IPS DF 4.7 (cell line): ENCODE measurements at regions not wholly inside any gene's neighbourhood (a gene's known extent, or its start where the extent isn't known, plus 50 kb on each side); places are given as distances from the start of the nearest gene placed in this dataset.
"Not testable (repeated sequence)": the region's sequence is repeated elsewhere in the genome, so short reads cannot be mapped to it uniquely, and the experiment has no call there.

Experiments used
- DNase-seq: peaks from one replicate; pipeline ENCODE4 v3.0.0-alpha.2; 2013; ENCODE audit warnings: low spot score; ENCODE audit errors: extremely low read depth

DNA sequence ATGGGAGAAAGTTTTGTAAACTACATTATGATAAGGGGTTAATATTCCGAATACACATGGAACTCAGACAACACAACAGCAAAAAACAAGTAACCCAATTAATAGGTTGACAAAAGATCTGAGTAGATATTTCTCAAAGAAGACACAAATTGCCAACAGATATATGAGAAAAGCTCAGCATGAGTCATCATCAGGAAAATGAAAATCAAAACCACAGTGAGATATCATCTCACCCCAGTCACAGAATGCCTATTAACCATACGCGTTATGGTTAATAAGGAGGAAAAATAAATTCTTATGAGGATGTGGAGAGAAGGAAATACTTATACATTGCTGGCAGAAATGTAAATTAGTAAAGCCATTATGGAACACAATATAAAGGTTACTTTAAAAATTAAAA, 695.0 kb downstream of the COL12A1 start:
- DNase-seq, result no peak

GRCh38 chr6:74507649-74508048, 698.2 kb downstream of the COL12A1 start:
- DNase-seq, result no peak

- DNase-seq, result no peak
These were observed 700.5 kb downstream of the COL12A1 start for GRCh38 chr6:74505391-74505790.

DNA sequence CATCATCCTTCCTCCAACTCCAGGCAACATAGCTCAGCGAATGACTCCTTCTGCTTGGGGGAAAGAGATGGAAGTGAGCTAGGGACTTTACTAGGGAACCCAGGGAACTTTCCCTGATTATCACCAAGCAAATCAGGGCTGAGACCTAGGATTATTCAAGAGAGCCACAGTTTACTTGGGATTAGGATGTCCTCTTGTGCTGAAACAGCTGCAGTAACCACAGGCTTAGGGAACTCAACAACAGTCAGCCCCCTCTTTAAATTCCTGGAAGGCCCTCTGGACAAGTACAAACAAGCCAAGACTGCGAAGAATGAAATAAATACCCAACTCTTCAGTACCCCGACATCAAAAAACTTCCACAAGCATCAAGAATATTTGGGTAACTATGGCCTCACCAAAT, 700.9 kb downstream of the COL12A1 start:
- no peak for DNase-seq

GRCh38 chr6:74492587-74492986, 713.3 kb downstream of the COL12A1 start:
- no peak for DNase-seq

DNA sequence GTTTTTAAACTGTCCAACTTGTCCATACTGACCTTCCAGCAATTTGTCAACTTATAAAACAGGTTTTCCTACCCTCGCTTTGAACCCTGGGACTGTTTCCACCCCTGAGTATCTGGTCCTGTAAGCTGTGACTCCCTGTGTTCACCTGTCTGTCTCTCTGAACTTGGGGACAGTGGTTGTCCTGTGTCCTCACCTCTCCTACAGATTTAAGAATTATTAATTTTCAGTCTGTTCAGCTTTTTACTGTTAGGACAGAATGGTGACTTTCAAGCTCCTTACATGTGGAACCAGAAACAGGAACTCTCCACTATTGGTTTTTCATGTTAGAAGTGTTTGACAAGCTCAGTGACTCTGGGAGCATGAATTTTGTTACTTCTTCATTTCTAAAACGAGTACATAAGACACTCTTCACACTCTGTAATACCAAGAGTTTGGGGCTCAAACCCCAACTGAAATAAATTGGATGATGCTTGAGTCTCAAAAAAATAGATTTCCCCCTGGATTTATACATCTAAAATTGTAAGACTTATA, 713.9 kb downstream of the COL12A1 start:
- no peak for DNase-seq

DNA sequence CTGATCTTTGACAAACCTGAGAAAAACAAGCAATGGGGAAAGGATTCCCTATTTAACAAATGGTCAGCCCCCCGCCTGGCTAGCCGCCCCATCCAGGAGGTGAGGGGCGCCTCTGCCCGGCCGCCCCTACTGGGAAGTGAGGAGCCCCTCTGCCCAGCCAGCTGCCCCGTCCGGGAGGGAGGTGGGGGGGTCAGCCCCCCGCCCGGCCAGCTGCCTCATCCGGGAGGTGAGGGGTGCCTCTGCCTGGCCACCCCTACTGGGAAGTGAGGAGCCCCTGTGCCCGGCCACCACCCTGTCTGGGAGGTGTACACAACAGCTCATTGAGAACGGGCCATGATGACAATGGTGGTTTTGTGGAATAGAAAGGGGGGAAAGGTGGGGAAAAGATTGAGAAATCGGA, 717.1 kb downstream of the COL12A1 start:
- not testable (repeated sequence) for DNase-seq

DNA sequence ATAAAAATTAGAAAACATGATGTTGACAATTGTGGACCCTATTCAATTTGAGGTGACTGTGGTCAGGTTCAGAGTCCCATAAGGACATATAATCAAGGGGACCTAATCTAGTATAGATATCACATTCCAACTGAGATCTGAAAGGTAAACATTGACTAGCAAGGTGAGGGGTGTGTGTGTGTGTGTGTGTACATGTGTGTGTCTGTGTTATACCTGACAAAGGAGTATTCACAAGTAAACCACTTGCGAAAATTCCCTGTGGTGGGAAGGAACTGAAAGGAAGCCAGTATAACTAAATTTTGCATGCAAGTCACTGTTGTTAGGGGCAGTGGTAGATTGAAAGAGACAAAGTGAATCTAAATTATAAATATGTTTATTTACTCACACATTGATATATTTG, 723.7 kb downstream of the COL12A1 start:
- DNase-seq, result no peak

DNA sequence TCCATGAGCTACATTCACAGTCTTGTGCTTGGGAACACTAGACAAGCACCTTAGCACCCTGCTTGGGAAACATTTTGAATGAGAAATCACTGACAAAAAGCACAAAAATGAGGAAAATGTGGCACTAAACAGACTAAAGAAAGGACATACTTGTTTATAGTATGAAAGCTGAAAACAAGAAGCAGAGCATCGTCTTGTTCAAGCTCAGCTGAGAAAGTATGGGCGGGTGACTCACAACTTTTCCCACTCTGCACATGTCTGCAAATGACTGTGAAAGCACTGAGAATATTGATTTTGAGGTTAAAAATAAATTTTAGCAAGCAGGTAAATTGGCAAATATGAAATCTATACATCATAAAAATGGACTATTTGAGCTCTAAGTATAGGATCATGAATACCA, 725.3 kb downstream of the COL12A1 start:
- no peak for DNase-seq

DNA sequence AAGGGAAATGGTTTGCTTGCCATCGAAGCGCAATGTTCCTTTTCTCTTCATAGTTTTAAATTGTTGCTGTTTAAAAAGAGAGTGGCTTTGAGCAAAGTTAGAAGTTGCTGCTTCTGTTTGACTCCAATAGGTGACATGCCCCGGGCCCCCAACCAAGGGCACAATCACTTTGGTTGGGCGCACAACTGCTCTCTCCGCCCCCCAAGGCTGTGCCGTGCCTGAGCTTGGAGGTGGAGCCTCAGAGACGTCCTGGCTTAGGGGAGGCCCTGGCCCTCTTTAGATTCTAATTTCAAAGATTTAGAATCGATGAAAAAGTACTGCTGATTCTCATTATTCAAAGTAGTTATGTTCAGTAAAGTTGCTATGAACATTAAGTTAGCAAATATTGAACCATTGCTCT, 725.9 kb downstream of the COL12A1 start:
- no peak for DNase-seq

DNA sequence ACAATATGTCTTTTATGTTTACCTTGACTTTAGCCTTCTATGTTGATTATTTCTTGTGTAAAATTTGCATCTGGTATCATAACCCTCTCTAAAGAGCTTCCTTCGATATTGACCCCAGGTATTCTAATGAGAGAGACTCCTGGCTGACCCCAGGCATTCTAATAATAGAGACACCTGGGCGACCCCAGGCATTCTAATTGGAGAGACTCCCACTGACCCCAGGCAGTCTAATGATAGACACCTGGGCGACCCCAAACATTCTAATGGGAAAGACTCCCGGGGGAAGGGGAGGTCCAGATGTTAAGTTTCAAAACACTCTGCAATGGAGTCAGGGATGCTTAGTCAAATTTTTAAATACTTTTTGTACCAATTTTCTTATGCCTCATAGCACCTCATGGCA, 726.4 kb downstream of the COL12A1 start:
- DNase-seq, result no peak

DNA sequence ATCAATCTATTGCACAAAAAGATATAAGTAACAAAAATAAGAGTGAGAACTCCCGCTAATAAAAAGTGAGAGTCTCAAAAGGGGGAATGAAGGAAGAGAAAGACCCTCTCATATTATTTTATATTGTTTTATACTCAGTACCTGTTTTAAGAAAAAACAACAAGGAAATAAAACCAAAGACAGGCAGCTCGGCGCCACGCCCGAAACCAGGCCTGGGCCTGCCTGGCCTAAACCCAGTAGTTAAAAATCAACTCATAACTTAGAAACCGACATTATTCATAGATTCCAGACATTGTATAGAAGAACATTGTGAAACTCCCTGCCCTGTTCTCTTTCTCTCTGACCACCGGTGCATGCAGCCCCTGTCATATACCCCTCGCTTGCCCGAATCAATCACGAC, 731.8 kb downstream of the COL12A1 start:
- DNase-seq, result not testable (repeated sequence)

GRCh38 chr6:74468552-74468951, 737.3 kb downstream of the COL12A1 start:
- not testable (repeated sequence) for DNase-seq

DNA sequence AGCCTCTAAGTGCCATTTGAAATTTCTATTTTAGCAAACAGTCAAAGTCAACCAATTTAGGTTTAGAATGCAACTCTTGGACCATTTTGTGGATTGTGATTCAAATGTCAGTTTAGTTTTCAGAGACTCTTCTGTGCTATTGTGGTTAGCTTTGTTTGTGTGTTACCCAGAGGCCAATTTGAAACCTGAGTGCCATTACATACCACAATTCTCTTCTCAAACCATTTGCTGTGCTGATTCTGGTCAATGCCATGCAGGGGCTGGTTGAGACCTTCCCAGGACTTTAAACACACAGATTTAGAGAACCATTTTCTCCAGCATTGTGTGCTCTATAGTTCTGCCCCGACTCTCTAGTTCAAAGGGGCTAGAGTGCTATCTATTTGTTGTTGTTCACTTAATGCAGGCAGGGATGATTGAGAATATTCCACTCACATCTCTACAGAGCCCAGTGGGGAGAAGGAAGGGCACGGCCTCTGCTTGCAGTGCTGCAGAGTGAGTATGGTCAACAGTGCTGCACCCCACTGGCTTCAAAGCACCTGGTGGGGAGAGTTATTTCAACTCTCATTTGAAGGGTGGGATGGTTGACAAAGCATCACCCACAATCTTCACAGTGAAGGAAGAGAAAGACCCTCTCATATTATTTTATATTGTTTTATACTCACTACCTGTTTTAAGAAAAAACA, 738.2 kb downstream of the COL12A1 start:
- DNase-seq, result no peak

GRCh38 chr6:74466572-74466971, 739.3 kb downstream of the COL12A1 start:
- no peak for DNase-seq

DNA sequence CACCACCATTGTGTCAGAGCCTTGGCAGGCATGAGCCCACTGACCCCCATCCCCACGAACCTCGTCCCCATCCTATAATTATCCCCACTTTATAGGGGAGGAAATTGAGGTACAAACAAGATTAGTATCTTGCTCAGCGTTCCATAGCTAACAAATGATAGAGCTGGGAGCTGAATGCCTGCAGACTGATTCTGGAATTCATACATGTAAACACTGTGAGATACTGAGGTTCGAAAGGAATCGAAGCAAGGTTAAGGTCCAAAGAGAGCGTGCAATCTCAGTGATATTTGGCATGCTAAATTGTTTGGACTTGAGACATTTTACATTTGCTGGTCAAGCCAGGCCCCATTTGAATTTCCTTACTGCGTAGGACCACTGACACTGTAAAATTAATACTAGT, 746.6 kb downstream of the COL12A1 start:
- DNase-seq, result no peak

DNA sequence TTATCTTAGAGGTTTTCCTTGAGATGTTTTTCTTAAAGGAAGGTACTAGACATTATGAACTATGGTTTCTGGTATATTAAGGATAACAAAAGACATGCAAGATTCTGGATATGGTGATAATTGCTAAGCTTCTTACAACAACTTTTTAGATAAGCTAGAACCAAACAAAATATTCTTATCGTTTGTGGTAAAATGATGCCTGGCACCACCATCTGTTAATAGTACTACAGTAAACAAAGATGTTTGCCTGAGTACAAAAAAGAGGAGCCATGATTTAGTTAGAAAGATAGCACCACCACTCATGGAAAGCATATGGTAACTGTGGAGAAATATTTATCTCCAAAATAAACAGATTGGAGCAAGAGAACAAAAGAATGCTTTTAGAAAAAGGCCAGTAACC, 747.3 kb downstream of the COL12A1 start:
- DNase-seq, result no peak

DNA sequence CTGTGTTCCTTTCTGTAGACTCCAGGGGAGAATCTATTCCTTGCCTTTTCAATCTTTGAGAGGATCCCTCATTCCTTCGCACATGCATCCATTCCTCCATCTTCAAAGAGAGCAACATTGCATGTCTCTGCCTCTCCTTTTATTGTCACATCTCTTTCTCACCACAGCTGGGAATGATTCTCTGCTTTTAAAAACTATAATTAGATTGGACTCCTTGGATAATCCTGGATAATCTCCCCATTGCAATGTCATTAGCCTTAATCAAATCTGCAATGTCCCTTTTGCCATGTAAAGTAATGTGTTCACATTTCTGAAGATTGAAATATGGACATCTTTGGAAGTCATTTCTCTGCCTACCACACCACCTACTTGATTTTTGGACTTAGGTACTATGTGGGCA, 750.1 kb downstream of the COL12A1 start:
- no peak for DNase-seq

DNA sequence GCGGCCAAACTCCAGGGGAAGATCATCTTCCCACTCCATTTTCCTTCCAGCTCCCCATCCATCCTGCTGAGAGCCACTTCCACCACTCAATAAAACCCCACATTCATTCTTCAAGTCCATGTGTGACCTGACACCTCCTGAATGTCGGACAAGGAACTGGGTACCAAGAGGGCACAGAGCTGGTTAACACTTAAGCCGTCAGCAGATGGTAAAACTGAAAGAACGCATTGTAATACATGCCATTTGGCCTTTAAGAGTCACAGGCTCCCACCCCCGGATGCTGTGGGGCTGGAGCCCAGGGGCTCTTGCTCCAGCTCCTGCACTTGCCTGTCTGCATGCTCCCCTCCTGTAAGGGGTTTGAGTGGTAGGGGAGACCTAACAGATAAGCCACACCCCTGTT, 753.9 kb downstream of the COL12A1 start:
- no peak for DNase-seq

DNA sequence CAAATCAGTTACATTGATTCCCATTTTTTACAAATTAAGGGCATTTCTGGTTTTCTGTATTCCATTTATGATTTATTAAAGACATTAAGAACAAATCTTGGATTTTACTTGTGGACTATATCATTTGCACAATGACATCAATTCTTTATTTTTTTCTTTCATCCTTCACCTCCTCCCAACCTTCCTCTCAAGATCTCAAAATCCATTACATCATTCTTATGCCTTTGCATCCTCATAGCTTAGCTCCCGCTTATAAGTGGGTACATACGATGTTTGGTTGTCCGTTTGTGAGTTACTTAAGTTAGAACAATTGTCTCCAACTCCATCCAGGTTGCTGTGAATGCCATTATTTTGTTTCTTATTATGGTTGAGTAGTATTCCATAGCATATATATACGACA, 752.8 kb downstream of the CD109 start:
- no peak for DNase-seq

- DNase-seq, result no peak
These were observed 751.0 kb downstream of the CD109 start for GRCh38 chr6:74447013-74447412.

- no peak for DNase-seq
These were observed 743.3 kb downstream of the CD109 start for GRCh38 chr6:74439123-74439811.

GRCh38 chr6:74438395-74438794, 742.4 kb downstream of the CD109 start:
- not testable (repeated sequence) for DNase-seq
